A673 (cell line): ENCODE measurements at regions not wholly inside any gene's neighbourhood (a gene's known extent, or its start where the extent isn't known, plus 50 kb on each side); places are given as distances from the start of the nearest gene placed in this dataset.

Experiments used
- CTCF ChIP-seq: fragments of 300-800, 200-600 bp; sonication (generic); conservative IDR thresholded peaks from 2 replicates; pipeline ENCODE4 v1.5.1; 2017; ENCODE audit warnings: low read depth, mild to moderate bottlenecking, antibody characterized with exemption, low read length, moderate library complexity, mixed read lengths
- EZH2 ChIP-seq: fragments of 200-600 bp; sonication (generic); IDR thresholded peaks from 2 replicates; pipeline ENCODE4 v1.6.1; 2017; ENCODE audit warnings: borderline replicate concordance, low read depth, mild to moderate bottlenecking, mixed read lengths, antibody characterized with exemption, low read length; ENCODE audit not compliant: poor library complexity, severe bottlenecking

GRCh38 chr2:23053601-23054000 is 331.4 kb upstream of the KLHL29 start:
- TF ChIP-seq EZH2, result no peak
- TF ChIP-seq CTCF, result no peak
